Loucy (cell line): ENCODE measurements at regions not wholly inside any gene's neighbourhood (a gene's known extent, or its start where the extent isn't known, plus 50 kb on each side); places are given as distances from the start of the nearest gene placed in this dataset.

Source experiments
- H2AFZ ChIP-seq: fragments of 200-600 bp; sonication (generic); 2 replicates; pipeline ENCODE4 v1.6.0; 2016; ENCODE audit warnings: antibody characterized with exemption, mild to moderate bottlenecking, low read length, moderate library complexity
- H3F3A ChIP-seq: fragments of 200-600 bp; 2 replicates; pipeline ENCODE4 v1.6.0; 2016; ENCODE audit warnings: antibody characterized with exemption, low read depth, mild to moderate bottlenecking
- H3K27me3 ChIP-seq: fragments of 200-600 bp; sonication (generic); 2 replicates; pipeline ENCODE4 v1.6.1; 2014; ENCODE audit warnings: low read length, mild to moderate bottlenecking; ENCODE audit not compliant: insufficient read depth, poor library complexity, severe bottlenecking
- H3K36me3 ChIP-seq: fragments of 200-600 bp; sonication (generic); 2 replicates; pipeline ENCODE4 v1.6.1; 2016; ENCODE audit warnings: low read length; ENCODE audit not compliant: insufficient read depth
- H3K4me1 ChIP-seq: fragments of 200-600 bp; sonication (generic); 2 replicates; pipeline ENCODE4 v1.5.1; 2014; ENCODE audit warnings: low read length, mild to moderate bottlenecking; ENCODE audit not compliant: insufficient read depth, poor library complexity, severe bottlenecking
- H3K4me2 ChIP-seq: fragments of 200-600 bp; sonication (generic); 2 replicates; pipeline ENCODE4 v1.6.0; 2014; ENCODE audit warnings: antibody characterized with exemption, low read length, low read depth, mild to moderate bottlenecking; ENCODE audit not compliant: poor library complexity, severe bottlenecking
- H3K4me3 ChIP-seq: fragments of 200-600 bp; sonication (generic); 2 replicates; pipeline ENCODE4 v1.5.1; 2014; ENCODE audit warnings: low read length, mild to moderate bottlenecking, mixed read lengths; ENCODE audit not compliant: poor library complexity, severe bottlenecking
- H3K79me2 ChIP-seq: fragments of 200-600 bp; sonication (generic); 2 replicates; pipeline ENCODE4 v1.6.1; 2014; ENCODE audit warnings: low read length; ENCODE audit not compliant: insufficient read depth
- H3K9ac ChIP-seq: fragments of 200-600 bp; sonication (generic); 2 replicates; pipeline ENCODE4 v1.6.0; 2014; ENCODE audit warnings: mild to moderate bottlenecking, low read depth, low read length, moderate library complexity; ENCODE audit not compliant: poor library complexity, severe bottlenecking
- H3K9me2 ChIP-seq: fragments of 200-600 bp; sonication (generic); replicated peaks from 2 replicates; pipeline ENCODE4 v1.6.1; 2016; ENCODE audit warnings: low read depth, low read length, mixed read lengths
- H3K9me3 ChIP-seq: fragments of 200-600 bp; sonication (generic); 2 replicates; pipeline ENCODE4 v1.6.1; 2014; ENCODE audit warnings: mild to moderate bottlenecking, antibody characterized with exemption, low read length, low read depth; ENCODE audit not compliant: insufficient read depth
- H4K20me1 ChIP-seq: fragments of 200-600 bp; sonication (generic); 2 replicates; pipeline ENCODE4 v1.6.0; 2014; ENCODE audit warnings: antibody characterized with exemption, low read length, mild to moderate bottlenecking; ENCODE audit not compliant: insufficient read depth, poor library complexity, severe bottlenecking
- EZH2phosphoT487 ChIP-seq: fragments of 200-600 bp; IDR thresholded peaks from 2 replicates; pipeline ENCODE4 v1.6.1; 2018; ENCODE audit warnings: antibody characterized with exemption, mild to moderate bottlenecking, moderate library complexity, borderline replicate concordance
- TF ChIP-seq, protein P1 (sequence below): fragments of 200-600 bp; sonication (generic); conservative IDR thresholded peaks from 2 replicates; pipeline ENCODE4 v1.5.1; 2014; ENCODE audit warnings: mild to moderate bottlenecking, antibody characterized with exemption, low read length

DNA sequence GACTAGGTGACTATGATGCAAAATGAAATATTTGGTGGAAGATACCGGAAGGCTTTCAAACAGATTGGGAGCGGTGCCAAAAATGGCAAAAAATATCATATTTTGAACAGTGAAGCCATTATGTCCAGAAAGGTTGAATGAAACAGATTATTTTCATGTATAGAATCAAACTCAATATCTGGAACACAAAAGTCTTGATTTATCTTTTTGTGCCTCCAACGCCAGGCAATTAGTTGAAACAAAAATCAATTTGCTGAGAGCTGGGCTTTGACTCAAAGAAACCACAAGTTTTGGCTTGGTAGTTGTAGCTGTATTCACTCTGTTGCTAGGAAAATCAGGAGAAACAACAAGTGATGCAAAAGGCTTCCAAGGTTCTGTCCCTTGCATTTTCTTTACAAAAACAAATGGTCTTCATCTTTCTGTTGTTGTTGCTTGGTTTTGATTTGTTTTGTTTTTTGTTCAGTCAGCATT is 421.7 kb upstream of the TYRP1 start:
- no peaks in the 10 kb centered on the region for H3K36me3 ChIP-seq
- H3K4me3 ChIP-seq: no peak overlapping the region
- no peak overlapping the region for H2AFZ ChIP-seq
- no peak overlapping the region for H3K9ac ChIP-seq
- no peaks in the 10 kb centered on the region for H3K27me3 ChIP-seq
- TF ChIP-seq, protein P1, sequence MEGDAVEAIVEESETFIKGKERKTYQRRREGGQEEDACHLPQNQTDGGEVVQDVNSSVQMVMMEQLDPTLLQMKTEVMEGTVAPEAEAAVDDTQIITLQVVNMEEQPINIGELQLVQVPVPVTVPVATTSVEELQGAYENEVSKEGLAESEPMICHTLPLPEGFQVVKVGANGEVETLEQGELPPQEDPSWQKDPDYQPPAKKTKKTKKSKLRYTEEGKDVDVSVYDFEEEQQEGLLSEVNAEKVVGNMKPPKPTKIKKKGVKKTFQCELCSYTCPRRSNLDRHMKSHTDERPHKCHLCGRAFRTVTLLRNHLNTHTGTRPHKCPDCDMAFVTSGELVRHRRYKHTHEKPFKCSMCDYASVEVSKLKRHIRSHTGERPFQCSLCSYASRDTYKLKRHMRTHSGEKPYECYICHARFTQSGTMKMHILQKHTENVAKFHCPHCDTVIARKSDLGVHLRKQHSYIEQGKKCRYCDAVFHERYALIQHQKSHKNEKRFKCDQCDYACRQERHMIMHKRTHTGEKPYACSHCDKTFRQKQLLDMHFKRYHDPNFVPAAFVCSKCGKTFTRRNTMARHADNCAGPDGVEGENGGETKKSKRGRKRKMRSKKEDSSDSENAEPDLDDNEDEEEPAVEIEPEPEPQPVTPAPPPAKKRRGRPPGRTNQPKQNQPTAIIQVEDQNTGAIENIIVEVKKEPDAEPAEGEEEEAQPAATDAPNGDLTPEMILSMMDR: no peak
- no peak for TF ChIP-seq EZH2phosphoT487
- no peaks in the 10 kb centered on the region for H3K9me3 ChIP-seq
- H3F3A ChIP-seq: no peaks in the 10 kb centered on the region
- no peaks in the 10 kb centered on the region for H3K79me2 ChIP-seq
- no peaks in the 10 kb centered on the region for H4K20me1 ChIP-seq
- H3K4me2 ChIP-seq: no peak overlapping the region
- H3K4me1 ChIP-seq: no peaks in the 10 kb centered on the region
- H3K9me2 ChIP-seq: no peaks in the 10 kb centered on the region

DNA sequence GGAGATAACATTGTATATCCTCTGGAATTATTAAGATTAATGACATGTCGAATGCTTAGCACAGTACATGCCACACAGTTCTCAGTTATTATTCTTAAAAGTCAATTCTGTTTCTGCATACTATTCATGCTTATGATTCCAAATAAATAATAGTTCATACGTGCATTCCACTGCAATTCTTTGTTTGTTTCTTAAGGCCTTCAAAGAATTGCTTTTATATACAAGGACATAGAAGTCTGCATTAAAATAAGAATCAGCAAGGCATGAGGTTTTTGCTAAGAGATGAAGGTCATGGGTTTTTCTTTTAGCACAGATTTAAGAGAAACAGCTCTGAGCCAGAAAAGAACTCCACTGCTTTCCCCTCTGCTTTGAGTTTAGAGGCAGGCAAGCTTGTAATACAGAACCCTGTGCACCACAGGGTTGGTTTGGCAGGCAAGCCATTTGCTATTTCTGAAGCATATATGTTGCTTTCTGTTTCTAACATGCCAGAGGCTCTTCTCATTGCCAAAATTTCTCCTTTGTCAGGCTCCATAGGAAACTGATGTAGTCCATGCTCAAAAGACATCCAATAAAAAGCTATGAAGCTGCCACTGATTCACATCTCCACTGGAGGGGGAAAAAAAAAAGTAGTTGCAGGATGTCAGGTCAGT is 420.6 kb upstream of the TYRP1 start:
- H3K9me3 ChIP-seq: no peaks in the 10 kb centered on the region
- no peak overlapping the region for H3K9ac ChIP-seq
- H3K4me3 ChIP-seq: no peak overlapping the region
- no peaks in the 10 kb centered on the region for H4K20me1 ChIP-seq
- H3K9me2 ChIP-seq: no peaks in the 10 kb centered on the region
- H3K27me3 ChIP-seq: no peaks in the 10 kb centered on the region
- H3F3A ChIP-seq: no peaks in the 10 kb centered on the region
- H3K4me2 ChIP-seq: no peak overlapping the region
- H3K36me3 ChIP-seq: no peaks in the 10 kb centered on the region
- no peak overlapping the region for H2AFZ ChIP-seq
- H3K79me2 ChIP-seq: no peaks in the 10 kb centered on the region
- TF ChIP-seq EZH2phosphoT487: no peak
- TF ChIP-seq, protein P1: no peak
- no peaks in the 10 kb centered on the region for H3K4me1 ChIP-seq

DNA sequence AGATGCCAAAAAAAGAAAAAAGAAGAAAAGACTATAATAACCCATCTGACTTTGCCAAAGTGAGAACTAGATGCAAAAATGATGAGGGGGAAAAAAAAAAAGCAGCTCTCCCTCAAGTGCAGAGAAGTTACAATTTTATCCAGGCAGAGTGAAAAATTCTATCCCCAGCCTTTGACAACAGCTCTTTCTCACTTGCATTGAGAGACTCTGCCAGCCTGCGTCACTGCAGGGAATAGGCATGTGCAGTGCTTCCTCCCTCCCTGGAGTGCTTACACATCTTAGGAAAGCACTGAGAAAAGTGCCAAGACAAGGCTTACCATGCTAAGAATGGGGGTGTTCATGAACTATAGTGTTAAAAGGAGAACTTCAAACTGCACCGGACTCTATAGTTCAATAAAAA is 418.6 kb upstream of the TYRP1 start:
- H3F3A ChIP-seq: no peaks in the 10 kb centered on the region
- no peaks in the 10 kb centered on the region for H3K9me2 ChIP-seq
- H3K4me2 ChIP-seq: no peak overlapping the region
- no peaks in the 10 kb centered on the region for H3K4me1 ChIP-seq
- H3K79me2 ChIP-seq: no peaks in the 10 kb centered on the region
- no peaks in the 10 kb centered on the region for H3K27me3 ChIP-seq
- no peaks in the 10 kb centered on the region for H3K9me3 ChIP-seq
- no peaks in the 10 kb centered on the region for H4K20me1 ChIP-seq
- H3K36me3 ChIP-seq: no peaks in the 10 kb centered on the region
- no peak overlapping the region for H2AFZ ChIP-seq
- TF ChIP-seq EZH2phosphoT487: no peak
- TF ChIP-seq, protein P1: no peak
- H3K9ac ChIP-seq: no peak overlapping the region
- no peak overlapping the region for H3K4me3 ChIP-seq
